ENCODE measurements at regions not wholly inside any gene's neighbourhood (a gene's known extent, or its start where the extent isn't known, plus 50 kb on each side); places are given as distances from the start of the nearest gene placed in this dataset.

DNA sequence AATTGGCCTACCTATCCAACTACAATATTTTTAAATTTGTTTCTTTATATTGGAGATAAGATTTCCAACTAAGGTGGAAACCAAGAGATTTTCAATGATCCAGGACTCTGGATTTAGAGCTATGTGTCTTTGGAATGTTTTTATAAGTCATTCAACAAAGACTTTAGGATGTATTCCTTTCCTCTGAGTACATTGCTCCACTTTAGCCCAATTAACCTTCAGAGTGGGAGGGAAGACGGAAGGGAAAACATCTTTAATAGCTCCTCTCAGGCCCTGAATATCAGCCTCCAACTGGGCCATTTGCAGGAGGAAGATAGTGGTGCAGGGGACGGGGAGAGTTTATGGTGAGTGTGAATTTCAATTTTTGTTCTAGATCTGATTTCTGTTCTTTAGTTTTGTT is 239.2 kb downstream of the PIK3R1 start:
- peaks cover 0 to 5% of the 10 kb centered on the region in 2 experiments; a peak in 3 of 4 replicates for H3K4me1 ChIP-seq (ENCODE audit: control insufficient read depth in 1 of 2, insufficient read depth in 2 of 2, low read depth in 1 of 2, low read length in 1 of 2)
- POLR2A ChIA-PET: no interaction called here
- H3K27ac ChIP-seq (ENCODE audit: low read depth in 2 of 2, low read length in 1 of 2): no peak overlapping the region
- H3K27me3 ChIP-seq (ENCODE audit: insufficient read depth): no peaks in the 10 kb centered on the region
- no peaks in the 10 kb centered on the region for H3K36me3 ChIP-seq (replicated peaks in 1 of 2; ENCODE audit: control insufficient read depth in 1 of 2, insufficient read depth in 2 of 2, low read length in 1 of 2)
- H3K9me3 ChIP-seq: no peaks in the 10 kb centered on the region
- TF ChIP-seq FOXJ3 (CRISPR knock-in tag; IDR thresholded peaks at IDR 0.05): no peak
- H3K9me2 ChIP-seq: no peaks in the 10 kb centered on the region
- WGBS (ENCODE audit: low lambda C conversion rate): 85% methylated on average over 2 of the region's 2 CpGs
- H2AFZ ChIP-seq (ENCODE audit: low read depth): no peak overlapping the region
- DNase-seq: no peak
- H3K9ac ChIP-seq: no peak overlapping the region
- no peaks in the 10 kb centered on the region for H3K79me2 ChIP-seq (ENCODE audit: insufficient read depth)
- no peak overlapping the region for H3K4me3 ChIP-seq (ENCODE audit: low read depth in 2 of 2, low read length in 1 of 2)
- H4K20me1 ChIP-seq (ENCODE audit: insufficient read depth): no peaks in the 10 kb centered on the region
- H3F3A ChIP-seq (replicated peaks; ENCODE audit: insufficient read depth): no peaks in the 10 kb centered on the region
- CTCF ChIA-PET: interaction anchor here (2.5 kb wide), 1 partner anchor 168 kb away, joined by 11 read pairs; no protein-coding TSS in a partner anchor
- H3K4me2 ChIP-seq: no peak overlapping the region

- Histone ChIP-seq H3K9ac (no peak overlapping the region), H2AFZ (ENCODE audit: low read depth) (no peak overlapping the region), H3K27ac (ENCODE audit: low read depth in 2 of 2, low read length in 1 of 2) (no peak overlapping the region), H3K4me1 (ENCODE audit: control insufficient read depth in 1 of 2, insufficient read depth in 2 of 2, low read depth in 1 of 2, low read length in 1 of 2) (peaks cover 0 to 5% of the 10 kb centered on the region in 2 experiments; a peak in 3 of 4 replicates), H3K4me3 (ENCODE audit: low read depth in 2 of 2, low read length in 1 of 2) (no peak overlapping the region), H3K36me3 (replicated peaks in 1 of 2; ENCODE audit: control insufficient read depth in 1 of 2, insufficient read depth in 2 of 2, low read length in 1 of 2) (no peaks in the 10 kb centered on the region), H3K9me2 (no peaks in the 10 kb centered on the region), H3K79me2 (ENCODE audit: insufficient read depth) (no peaks in the 10 kb centered on the region), H4K20me1 (ENCODE audit: insufficient read depth) (no peaks in the 10 kb centered on the region), H3K27me3 (ENCODE audit: insufficient read depth) (no peaks in the 10 kb centered on the region), H3F3A (replicated peaks; ENCODE audit: insufficient read depth) (no peaks in the 10 kb centered on the region), H3K9me3 (no peaks in the 10 kb centered on the region), H3K4me2 (no peak overlapping the region)
- no peak for DNase-seq
- TF ChIP-seq MAX (IDR thresholded peaks at IDR 0.05; ENCODE audit: low read depth) (no peak), MXI1 (IDR thresholded peaks at IDR 0.05; ENCODE audit: low read depth, low read length) (no peak), EP300 (IDR thresholded peaks at IDR 0.05; ENCODE audit: borderline replicate concordance in 1 of 2, low read depth in 1 of 2, low read length in 1 of 2) (no peak), CHD2 (IDR thresholded peaks at IDR 0.05; ENCODE audit: low read length, partially characterized antibody) (no peak), USF2 (IDR thresholded peaks at IDR 0.05; ENCODE audit: borderline replicate concordance, low read depth, low read length) (no peak), ELF1 (IDR thresholded peaks at IDR 0.05) (no peak), RAD21 (IDR thresholded peaks at IDR 0.05; ENCODE audit: low read length) (no peak), FOXM1 (IDR thresholded peaks at IDR 0.05; ENCODE audit: low read depth) (no peak), MEF2A (IDR thresholded peaks at IDR 0.05; ENCODE audit: borderline replicate concordance, low read depth) (no peak), REST (IDR thresholded peaks at IDR 0.05; ENCODE audit: low read depth, low read length) (no peak), JUND (IDR thresholded peaks at IDR 0.05) (no peak), TEAD4 (IDR thresholded peaks at IDR 0.05; ENCODE audit: borderline replicate concordance, insufficient read depth) (no peak), TAF1 (IDR thresholded peaks at IDR 0.05; ENCODE audit: borderline replicate concordance, low read depth, low read length) (no peak)
- TF ChIP-seq, protein P1, sequence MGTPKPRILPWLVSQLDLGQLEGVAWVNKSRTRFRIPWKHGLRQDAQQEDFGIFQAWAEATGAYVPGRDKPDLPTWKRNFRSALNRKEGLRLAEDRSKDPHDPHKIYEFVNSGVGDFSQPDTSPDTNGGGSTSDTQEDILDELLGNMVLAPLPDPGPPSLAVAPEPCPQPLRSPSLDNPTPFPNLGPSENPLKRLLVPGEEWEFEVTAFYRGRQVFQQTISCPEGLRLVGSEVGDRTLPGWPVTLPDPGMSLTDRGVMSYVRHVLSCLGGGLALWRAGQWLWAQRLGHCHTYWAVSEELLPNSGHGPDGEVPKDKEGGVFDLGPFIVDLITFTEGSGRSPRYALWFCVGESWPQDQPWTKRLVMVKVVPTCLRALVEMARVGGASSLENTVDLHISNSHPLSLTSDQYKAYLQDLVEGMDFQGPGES (IDR thresholded peaks at IDR 0.05; ENCODE audit: low read depth, low read length): no peak
- 62% methylated on average over 3 of the region's 3 CpGs for WGBS (ENCODE audit: low lambda C conversion rate)
- ChIA-PET CTCF (interaction anchor here (1.0 to 2.5 kb wide), 2 partner anchors 169 to 507 kb away, joined by 3 to 11 read pairs; no protein-coding TSS in a partner anchor), POLR2A (no interaction called here)
These were observed 239.7 kb downstream of the PIK3R1 start for GRCh38 chr5:68455216-68455615.
